Endometrium (tissue), 2 donors: ENCODE measurements at regions not wholly inside any gene's neighbourhood (a gene's known extent, or its start where the extent isn't known, plus 50 kb on each side); places are given as distances from the start of the nearest gene placed in this dataset.

Experiments used
- FAIRE-seq: peaks from 2 replicates; lab custom pipeline; 2012; peaks lifted over from hg19 to GRCh38; lab: Jason Lieb, UNC
- donor health status: control.
- donor health status: control.

- no peak for FAIRE-seq
Measured at GRCh38 chr19:32208060-32208459, 137.3 kb upstream of the ZNF507 start.

DNA sequence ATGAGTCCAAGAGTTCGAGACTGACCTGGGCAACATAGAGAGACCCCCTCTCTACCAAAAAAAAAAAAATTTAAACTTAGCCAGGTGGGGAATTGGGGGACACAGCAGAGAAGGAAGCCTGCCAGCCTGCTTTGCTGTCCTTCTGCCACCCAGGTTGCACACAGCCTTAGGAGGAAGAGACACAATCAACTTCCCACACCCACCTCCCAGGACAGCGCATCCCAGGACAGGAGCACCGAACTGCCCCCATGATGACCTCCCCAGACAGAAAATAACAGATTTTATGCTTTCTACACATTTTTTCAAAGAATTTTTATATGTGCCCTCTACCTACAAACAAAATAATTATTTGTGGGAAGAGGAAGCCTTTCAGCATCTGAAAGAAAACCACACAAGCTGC, 126.0 kb upstream of the ZNF507 start:
- FAIRE-seq = no peak

DNA sequence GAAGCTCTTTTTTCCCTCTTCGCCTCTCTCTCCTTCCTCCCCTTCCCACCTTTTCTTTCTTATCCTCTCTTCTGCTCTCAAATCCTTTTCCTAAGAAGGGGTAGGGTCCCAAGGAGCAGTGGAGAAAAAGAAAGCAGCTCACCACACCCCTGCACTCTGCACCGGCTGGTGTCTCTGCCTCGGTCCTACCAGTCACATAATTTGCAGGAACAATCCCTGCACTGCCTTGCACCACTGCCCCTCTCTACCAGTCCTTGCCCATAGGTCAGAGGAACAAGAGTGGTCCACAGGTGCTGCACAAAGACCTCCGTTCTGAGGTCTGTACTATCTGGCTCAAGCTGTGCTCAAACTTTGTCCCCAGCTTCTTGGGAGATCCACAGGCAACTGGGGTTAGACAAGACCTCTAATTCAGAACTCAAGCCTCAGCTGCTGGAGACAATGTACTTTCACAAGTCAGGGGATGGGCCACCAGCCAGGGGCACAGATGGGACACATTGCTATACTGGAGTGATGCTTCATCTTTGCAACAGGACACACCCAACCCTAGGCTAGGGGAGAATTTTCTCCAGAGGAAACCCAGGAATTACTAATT, 125.4 kb upstream of the ZNF507 start:
- no peak for FAIRE-seq

GRCh38 chr19:32220951-32221350, 124.5 kb upstream of the ZNF507 start:
- FAIRE-seq = no peak

DNA sequence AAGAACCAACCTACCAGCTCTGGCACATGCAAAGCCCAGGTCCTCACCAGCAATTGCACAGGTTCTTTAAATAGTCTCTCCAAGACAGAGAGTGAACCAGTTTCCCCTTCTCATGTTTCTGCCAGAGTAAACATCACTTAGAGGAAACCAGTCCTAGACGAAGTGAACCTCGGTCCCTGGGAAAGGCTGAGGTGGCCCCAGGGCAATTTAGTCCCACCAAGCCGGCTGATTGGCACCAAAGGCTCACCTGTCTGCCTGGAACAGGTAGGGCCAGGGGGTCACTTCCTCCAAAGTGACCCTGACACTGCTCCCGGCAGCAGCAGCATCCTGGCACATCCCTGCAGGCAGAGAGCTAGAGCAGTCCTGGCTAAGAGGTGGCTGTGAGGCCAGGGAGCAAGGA, 122.9 kb upstream of the ZNF507 start:
- FAIRE-seq = no peak

- FAIRE-seq = no peak
Measured at GRCh38 chr19:32223106-32223505, 122.3 kb upstream of the ZNF507 start.

DNA sequence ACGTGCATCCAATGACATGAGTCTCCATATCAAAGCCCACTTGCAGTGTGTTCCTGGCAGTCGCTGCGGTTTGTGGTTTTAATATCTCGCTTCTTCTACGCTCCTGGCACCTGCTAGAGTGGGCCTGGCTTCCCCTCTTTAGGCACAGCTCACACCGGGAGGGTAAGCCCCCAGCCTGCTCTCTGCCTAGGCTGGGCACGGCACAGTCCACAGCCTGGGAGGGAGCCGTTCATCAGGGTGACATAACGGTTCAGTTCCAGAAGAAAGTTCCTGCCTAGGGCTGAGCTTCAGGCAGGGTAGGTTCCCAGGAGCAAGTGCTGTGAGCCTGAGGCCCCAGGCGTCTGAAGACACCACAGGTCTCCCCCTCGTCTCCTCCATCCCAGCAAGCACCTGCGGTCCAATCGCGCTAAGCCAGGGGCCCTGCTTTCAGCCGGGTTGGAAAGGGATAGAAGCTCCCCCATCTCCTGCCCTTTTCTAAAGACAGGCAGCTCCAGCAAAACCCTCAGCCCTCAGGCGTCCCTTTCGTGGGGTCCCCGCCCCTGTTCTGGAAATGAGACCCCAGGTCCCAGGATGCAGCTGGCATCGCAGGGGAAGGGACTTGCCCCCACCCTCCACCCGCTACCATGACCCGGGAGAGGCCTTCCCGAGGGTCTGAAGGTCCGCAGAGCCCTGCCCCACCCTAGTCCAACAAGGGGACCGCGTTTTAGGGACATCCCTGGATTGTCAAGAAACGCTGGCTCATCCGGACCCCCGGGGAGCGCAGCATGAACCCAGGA, 121.6 kb upstream of the ZNF507 start:
- no peak for FAIRE-seq

- FAIRE-seq = no peak
Measured at GRCh38 chr19:32224371-32225244, 120.8 kb upstream of the ZNF507 start.

GRCh38 chr19:32227561-32228165, 117.7 kb upstream of the ZNF507 start:
- no peak for FAIRE-seq

DNA sequence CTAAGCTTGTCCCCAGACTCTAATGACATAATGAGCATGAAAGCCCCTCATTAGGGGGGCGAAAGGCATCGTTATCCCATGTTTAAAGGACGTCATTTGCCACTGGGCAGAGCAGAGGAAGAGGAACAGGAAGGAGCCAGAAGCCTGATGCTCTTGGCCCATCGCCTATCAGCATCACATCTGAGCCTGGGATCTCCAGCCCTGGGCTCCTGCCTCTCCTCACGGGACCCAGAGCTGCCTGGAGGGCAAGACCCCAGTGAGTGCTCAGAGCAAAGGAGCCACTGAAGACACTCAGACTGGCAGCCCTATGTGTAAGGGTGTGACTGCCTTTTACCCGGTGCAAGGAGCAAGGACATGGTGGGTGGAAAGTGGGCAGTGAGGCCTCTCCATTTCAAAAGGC, 115.0 kb upstream of the ZNF507 start:
- FAIRE-seq = no peak

- FAIRE-seq = no peak
Measured at GRCh38 chr19:32231020-32231419, 114.4 kb upstream of the ZNF507 start.

DNA sequence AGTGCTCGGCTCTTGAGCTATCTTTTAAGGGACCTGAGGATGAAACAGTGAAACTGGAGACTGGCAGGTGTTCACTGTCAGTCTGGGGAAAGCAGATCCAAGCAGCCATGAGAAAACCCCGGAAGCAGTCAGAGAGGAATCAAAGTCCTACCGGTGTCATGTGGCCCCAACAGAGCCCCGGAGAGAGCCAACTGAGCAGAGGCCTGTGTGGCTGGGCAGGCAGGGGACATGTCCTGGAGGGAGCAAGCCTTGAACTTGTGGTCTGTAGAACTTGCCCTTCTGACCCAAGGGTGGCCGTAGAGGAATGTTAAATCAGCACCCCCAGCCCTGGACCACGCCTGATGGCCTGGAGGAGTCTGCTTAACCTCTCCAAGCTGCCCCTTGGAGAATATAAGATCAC, 113.7 kb upstream of the ZNF507 start:
- FAIRE-seq = no peak

DNA sequence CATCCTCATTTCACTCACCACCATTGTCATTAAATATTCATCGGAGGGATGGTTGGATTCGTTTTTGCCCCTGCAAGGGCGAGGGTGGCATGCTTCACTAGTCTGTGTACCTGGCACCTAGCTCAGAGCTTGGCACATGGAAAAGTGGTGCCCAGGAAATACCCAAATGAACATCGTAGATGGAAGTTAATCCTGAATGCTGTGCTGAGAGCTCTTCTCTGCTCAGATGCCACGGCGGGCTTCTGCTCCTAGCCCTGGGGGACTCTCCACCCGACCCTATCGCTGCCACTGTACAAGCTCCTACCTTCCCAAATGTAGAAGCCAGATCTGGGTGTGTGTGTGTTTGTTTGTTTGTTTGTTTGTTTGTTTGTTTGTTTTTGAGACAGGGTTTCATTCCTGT, 113.0 kb upstream of the ZNF507 start:
- FAIRE-seq = no peak

DNA sequence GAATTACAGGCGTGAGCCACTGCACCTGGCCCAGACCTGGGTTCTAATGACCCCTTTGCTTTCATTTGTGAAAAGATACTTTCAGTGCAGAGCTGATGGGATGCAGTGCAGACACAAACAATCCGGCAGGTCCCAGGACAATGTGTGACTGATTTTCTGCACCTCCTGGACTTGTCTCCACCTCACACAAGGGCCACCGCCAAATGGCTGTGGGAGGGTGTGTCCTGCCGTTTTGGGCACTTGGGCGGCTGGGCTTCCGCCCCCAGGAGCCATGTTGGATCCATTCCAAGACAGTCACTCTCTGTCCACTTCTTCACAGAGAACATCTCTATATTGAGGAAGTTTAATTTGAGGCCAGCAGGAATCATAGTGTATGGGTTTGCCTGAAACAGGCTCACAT, 112.3 kb upstream of the ZNF507 start:
- no peak for FAIRE-seq

DNA sequence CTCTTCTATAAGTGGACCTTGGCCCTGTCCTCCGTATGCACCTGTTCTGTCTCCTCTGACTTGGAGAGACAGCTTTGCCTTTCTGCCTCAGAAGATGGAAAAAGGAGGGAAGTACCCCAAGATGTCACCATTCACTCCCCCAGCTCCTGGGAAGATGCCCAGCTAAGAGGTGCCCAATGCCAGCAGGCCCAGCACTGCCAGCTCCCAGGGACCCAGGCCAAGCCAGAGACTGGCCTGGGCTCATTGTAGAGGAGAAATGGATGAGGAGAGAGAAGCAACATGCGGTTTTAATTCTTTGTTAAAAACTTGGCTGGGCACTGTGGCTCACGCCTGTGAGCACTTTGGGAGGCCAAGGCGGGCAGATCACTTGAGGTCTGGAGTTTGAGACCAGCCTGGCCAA, 111.5 kb upstream of the ZNF507 start:
- FAIRE-seq = no peak

DNA sequence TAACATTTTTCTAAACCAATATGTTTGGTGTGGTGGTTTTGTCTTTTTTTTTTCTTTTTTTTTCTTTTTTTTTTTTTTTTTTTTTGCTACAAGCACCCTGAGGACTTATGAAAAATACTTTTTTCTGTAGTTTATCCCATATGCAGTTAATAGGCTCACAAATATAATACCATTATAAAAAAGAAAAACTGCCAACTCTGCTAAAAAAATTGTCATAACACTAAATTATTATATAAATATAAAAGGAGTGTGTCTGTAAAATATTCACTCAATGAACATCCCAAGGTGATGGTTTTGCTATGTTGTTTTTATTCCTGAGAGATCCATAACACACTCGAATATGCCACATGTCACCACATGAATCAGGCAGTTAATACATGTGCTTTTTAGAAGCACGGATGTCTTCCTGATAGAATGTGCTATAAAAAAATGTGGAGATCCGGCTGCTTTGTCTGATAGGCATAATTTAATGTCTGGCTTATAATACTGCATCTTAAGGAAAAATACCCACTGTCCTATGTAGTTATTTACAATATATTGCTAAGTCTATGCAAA, 110.7 kb upstream of the ZNF507 start:
- FAIRE-seq = no peak

DNA sequence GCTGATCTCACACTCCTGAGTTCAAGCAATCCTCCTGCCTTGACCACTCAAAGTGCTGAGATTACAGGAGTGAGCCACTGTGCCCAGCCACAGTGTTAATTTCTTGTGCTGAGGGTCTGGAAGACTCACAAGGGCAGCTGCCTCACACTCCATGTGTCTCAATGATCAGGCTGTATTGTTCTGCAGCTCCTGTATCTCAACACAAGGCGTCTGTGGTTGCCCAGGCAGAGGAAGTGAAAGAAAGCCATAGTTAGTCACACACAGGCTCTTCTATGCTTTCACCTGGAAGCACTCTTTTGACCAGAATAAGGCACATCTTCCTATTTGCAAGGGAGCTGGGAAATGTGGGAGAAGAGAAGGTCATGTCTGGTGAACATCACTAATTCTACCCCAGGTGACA, 107.3 kb upstream of the ZNF507 start:
- no peak for FAIRE-seq

GRCh38 chr19:32240316-32240715, 105.1 kb upstream of the ZNF507 start:
- FAIRE-seq = no peak

DNA sequence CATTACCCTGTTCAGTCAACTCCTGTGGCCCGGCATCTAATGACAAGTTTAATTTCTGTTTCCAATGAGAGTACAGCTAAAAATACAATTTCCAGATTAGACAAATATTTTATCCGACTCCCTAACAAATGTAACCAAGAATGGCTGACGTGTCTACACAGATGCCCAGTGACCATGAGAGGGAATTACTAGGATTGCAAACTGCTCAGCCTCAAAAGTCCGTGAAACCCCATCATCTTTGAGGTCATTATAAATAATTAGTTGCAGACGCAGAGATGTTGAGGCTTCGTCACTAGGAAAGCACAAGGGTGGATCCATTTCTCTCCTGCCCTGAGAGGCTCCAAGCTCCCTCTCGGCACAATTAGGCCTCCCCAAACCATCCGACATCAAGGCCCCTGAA, 104.1 kb upstream of the ZNF507 start:
- FAIRE-seq = no peak

- peak; percentile 91 for FAIRE-seq
Measured at GRCh38 chr19:32241932-32242710, 103.3 kb upstream of the ZNF507 start.

DNA sequence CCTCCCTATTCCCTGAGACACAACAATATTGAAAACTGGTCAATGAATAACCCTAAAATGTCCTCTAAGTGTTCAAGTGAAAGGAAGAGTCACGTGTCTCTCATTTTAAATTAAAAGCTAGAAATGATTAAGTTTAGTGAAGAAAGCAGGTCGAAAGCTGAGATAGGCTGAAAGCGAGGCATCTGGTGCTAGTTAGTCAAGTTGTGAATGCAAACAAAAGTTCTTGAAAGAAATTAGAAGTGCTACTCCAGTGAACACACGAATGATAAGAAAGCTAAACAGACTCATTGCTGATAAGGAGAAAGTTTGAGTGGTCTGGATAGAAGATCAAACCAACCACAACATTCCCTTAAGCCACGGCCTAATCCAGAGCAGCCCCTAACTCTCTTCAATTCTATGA, 99.4 kb upstream of the ZNF507 start:
- FAIRE-seq = no peak
